Pancreas (tissue), 10 donors: ENCODE measurements at regions not wholly inside any gene's neighbourhood (a gene's known extent, or its start where the extent isn't known, plus 50 kb on each side); places are given as distances from the start of the nearest gene placed in this dataset.

Experiments used
- ATAC-seq, 4 donors: fragments of 200-7000 bp; cut with Tn5 transposase; one replicate each; pipeline versions ENCODE4 v1.8.0 to v1.9.1; 2020; ENCODE audit warnings: mild to moderate bottlenecking in 4 of 4, moderate library complexity in 4 of 4
- DNase-seq, 6 donors: peaks; one replicate each; pipeline ENCODE4 v3.0.0-alpha.2; 2020
- FAIRE-seq: peaks from 2 replicates; lab custom pipeline; 2012; peaks lifted over from hg19 to GRCh38; lab: Jason Lieb, UNC
- H3K27ac ChIP-seq, 4 donors: fragments of 200-600 bp; sonication (generic); 1 replicate in 3 of 4; 2 replicates in 1 of 4; pipeline versions ENCODE4 v1.5.0 to v1.8.0; 2020
- H3K27me3 ChIP-seq, 4 donors: fragments of 200-600 bp; one replicate each; pipeline ENCODE4 v1.8.0; 2021
- H3K36me3 ChIP-seq, 3 donors: fragments of 200-600 bp; sonication (generic) in 1 of 3; one replicate each; pipeline versions ENCODE4 v1.5.0 to v1.8.0; 2020 to 2021
- H3K4me1 ChIP-seq, 3 donors: fragments of 200-600 bp; one replicate each; pipeline ENCODE4 v1.8.0; 2021
- H3K4me3 ChIP-seq, 4 donors: fragments of 200-600 bp; sonication (generic) in 2 of 4; one replicate each; pipeline versions ENCODE4 v1.5.0 to v1.8.0; 2020 to 2021
- H3K9me3 ChIP-seq, 4 donors: fragments of 200-600 bp; one replicate each; pipeline ENCODE4 v1.8.0; 2021
- WGBS, 2 donors: extraction: QIAGEN DNeasy Blood & Tissue Kit; methylation state at CpG; one replicate each; pipeline ENCODE4 v1.1.7; 2013; 5-methylcytosine and 5-hydroxymethylcytosine counted together
- intact Hi-C, 3 donors: fragments of 100-400 bp; cut with DNase I; formaldehyde crosslinking; loops; one replicate each; pipeline versions ENCODE4 v1.11.1 to v1.14.2; 2022
- TF ChIP-seq, protein P1 (sequence below), 4 donors: fragments of 200-600 bp; sonication (generic) in 3 of 4; IDR thresholded peaks; one replicate each; pipeline versions ENCODE4 v1.5.0 to v1.8.0; 2021; ENCODE audit warnings: antibody characterized with exemption in 4 of 4
- donor health status: healthy with polysubstance abuse.
- donor health status: DM: no; HTN: no; CAD: no; lungs with moderate emphysema.
- donor health status: DM: no; HTN: no; CAD: no.
- donor health status: control.
- donor health status: control.
- donor health status: Bipolar disorder and iron deficiency.
- donor health status: DM: yes; HTN: yes; CAD: no.
- donor health status: DM: no; HTN: no; CAD: no.
- donor health status: DM: no; HTN: no; CAD: no.
- donor health status: DM: yes; HTN: yes; CAD: no.

DNA sequence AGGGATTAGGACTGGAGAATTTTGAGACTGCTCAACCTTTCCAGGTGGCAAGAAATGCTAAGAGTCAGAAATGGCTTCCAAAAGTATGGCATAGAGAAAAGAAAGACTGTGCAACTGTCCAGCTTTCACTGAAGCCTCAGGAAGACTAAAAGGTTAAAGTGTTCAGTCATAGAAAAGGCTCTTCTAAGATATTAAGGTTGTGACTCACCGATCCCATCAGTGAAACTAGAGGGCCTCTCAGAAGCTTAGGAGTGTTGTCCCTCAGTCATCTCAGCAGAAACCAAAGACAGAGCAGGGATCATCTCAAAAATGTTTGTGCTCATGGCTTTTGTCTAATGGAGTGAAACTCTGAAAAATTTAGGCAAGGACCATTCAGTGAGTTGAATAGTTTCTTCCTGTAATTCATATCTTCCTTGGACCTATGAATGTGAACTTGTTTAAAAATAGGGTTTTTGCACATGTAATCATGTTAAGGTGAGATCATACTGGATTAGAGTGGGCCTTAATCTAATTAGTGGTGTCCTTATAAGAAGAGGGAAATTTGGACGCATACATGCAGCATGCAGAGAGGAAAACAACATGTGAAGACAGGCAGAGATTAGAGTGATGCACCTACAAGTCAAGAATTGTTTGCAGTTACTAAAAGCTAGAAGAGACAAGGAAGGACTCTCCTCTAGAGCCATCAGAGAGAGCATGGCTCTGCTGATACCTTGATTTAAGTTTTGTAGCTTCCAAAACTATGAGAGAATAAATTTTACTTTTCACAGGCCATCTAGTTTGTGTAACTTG lies 71.3 kb downstream of the RPE65 start:
- FAIRE-seq (no peak), ATAC-seq (no peak), DNase-seq (no peak)
- Histone ChIP-seq H3K36me3 (no peaks in the 10 kb centered on the region), H3K27ac (no peak overlapping the region), H3K4me3 (no peak overlapping the region), H3K9me3 (no peaks in the 10 kb centered on the region), H3K4me1 (no peaks in the 10 kb centered on the region), H3K27me3 (no peaks in the 10 kb centered on the region)
- TF ChIP-seq, protein P1, sequence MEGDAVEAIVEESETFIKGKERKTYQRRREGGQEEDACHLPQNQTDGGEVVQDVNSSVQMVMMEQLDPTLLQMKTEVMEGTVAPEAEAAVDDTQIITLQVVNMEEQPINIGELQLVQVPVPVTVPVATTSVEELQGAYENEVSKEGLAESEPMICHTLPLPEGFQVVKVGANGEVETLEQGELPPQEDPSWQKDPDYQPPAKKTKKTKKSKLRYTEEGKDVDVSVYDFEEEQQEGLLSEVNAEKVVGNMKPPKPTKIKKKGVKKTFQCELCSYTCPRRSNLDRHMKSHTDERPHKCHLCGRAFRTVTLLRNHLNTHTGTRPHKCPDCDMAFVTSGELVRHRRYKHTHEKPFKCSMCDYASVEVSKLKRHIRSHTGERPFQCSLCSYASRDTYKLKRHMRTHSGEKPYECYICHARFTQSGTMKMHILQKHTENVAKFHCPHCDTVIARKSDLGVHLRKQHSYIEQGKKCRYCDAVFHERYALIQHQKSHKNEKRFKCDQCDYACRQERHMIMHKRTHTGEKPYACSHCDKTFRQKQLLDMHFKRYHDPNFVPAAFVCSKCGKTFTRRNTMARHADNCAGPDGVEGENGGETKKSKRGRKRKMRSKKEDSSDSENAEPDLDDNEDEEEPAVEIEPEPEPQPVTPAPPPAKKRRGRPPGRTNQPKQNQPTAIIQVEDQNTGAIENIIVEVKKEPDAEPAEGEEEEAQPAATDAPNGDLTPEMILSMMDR (IDR thresholded peaks at IDR 0.05): no peak
- intact Hi-C loops: no loop called here
- 83 to 85% methylated on average over 2 of the region's 2 CpGs for WGBS, 2 donors

DNA sequence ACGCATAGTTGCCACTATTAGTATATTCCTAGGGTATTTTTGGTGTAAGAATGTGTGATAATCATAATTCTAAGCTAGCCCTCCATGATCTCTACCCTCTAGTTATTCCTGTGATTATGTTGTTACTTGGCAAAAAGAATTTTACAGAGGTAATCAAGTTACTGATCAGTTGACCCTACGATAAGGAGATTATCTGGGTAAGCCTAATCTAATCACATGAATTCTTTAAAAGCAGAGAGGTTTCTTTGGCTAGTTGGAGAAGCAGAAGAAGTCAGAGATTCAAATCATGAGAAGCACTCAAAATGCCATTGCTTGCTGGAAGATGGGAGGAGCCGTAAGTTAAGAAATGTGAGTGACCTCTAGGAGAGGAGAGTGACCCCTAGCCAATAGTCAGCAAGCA lies 72.7 kb downstream of the RPE65 start:
- H3K4me3 ChIP-seq: no peak overlapping the region
- TF ChIP-seq, protein P1 (IDR thresholded peaks at IDR 0.05): no peak
- intact Hi-C loops: no loop called here
- WGBS, 2 donors: 78% methylated on average over 3 of the region's 3 CpGs
- no peaks in the 10 kb centered on the region for H3K4me1 ChIP-seq
- H3K9me3 ChIP-seq: no peaks in the 10 kb centered on the region
- FAIRE-seq (no peak), ATAC-seq (no peak), DNase-seq (no peak)
- no peaks in the 10 kb centered on the region for H3K36me3 ChIP-seq
- no peak overlapping the region for H3K27ac ChIP-seq
- H3K27me3 ChIP-seq: no peaks in the 10 kb centered on the region

DNA sequence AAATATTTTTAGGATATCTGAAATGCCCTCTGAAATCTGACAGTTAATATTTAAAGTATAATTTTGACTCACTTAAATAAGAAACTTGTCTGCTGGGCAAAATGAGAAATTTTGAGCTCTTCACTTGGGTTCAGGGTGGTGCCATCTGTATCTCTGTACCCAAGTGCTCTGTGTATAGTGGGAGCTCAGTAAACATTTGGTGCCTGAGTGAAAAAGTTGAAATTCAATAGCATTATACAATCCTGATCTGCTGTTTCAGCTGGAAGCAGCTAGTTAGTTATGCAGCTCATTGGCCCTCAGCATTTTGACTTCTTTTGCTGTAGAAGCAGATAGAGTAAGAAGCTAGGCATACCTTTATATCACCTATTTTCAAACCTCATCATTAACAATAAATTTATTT lies 73.3 kb downstream of the RPE65 start:
- ATAC-seq (no peak), DNase-seq (no peak), FAIRE-seq (no peak)
- Histone ChIP-seq H3K27me3 (no peaks in the 10 kb centered on the region), H3K4me3 (no peak overlapping the region), H3K36me3 (no peaks in the 10 kb centered on the region), H3K27ac (no peak overlapping the region), H3K4me1 (no peaks in the 10 kb centered on the region), H3K9me3 (no peaks in the 10 kb centered on the region)
- intact Hi-C loops: no loop called here
- TF ChIP-seq, protein P1 (IDR thresholded peaks at IDR 0.05): no peak

DNA sequence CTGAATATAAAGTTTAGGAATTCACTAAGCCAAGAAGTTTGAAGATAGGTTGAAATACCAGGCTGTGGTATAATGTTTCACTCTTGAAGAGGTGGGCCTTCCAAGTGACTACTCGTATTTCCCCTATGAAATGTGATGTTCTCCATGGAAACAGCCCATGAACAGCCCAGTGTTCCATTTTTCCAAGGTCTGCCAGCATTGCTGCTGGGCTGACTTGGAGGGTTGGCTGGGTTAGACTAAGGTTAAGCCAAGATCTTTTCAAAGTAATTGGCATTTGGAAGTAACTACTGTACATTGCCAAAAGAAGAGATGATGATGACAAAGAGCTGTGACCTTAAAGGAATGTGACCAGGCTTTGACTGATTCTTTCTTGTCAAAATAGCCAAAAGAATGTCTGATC lies 73.8 kb downstream of the RPE65 start:
- FAIRE-seq (no peak), DNase-seq (no peak), ATAC-seq (no peak)
- WGBS, 2 donors: 27 to 30% methylated on average over 1 of the region's 1 CpG
- Histone ChIP-seq H3K4me1 (no peaks in the 10 kb centered on the region), H3K36me3 (no peaks in the 10 kb centered on the region), H3K9me3 (no peaks in the 10 kb centered on the region), H3K27ac (no peak overlapping the region), H3K4me3 (no peak overlapping the region), H3K27me3 (no peaks in the 10 kb centered on the region)
- TF ChIP-seq, protein P1 (IDR thresholded peaks at IDR 0.05): no peak
- intact Hi-C loops: no loop called here

- no peak overlapping the region for H3K4me3 ChIP-seq
- DNase-seq (peak in 3 of 6 donors; percentile 34 to 57 (median 51)), ATAC-seq (no peak), FAIRE-seq (no peak)
- H3K9me3 ChIP-seq: no peaks in the 10 kb centered on the region
- WGBS, 2 donors: 95 to 97% methylated on average over 17 to 18 of the region's 18 CpGs
- no peaks in the 10 kb centered on the region for H3K27me3 ChIP-seq
- H3K4me1 ChIP-seq: peaks cover 0 to 4% (median 0%) of the 10 kb centered on the region in 3 donors
- intact Hi-C loops: no loop called here
- no peaks in the 10 kb centered on the region for H3K36me3 ChIP-seq
- H3K27ac ChIP-seq: no peak overlapping the region
- TF ChIP-seq, protein P1 (IDR thresholded peaks at IDR 0.05): no peak
Observed at GRCh38 chr1:68373173-68373572, 76.6 kb downstream of the RPE65 start.
